H1 (cell line): ENCODE measurements at regions not wholly inside any gene's neighbourhood (a gene's known extent, or its start where the extent isn't known, plus 50 kb on each side); places are given as distances from the start of the nearest gene placed in this dataset.

Source experiments
- ASH2L ChIP-seq: fragments of 200-600, 300-600 bp; sonication (generic); IDR thresholded peaks from one replicate; pipeline ENCODE4 v1.7.1; 2017; ENCODE audit warnings: low read length
- ATF2 ChIP-seq: IDR thresholded peaks from 2 replicates; pipeline ENCODE4 v1.6.1; 2012; ENCODE audit warnings: low read length, inconsistent platforms
- CHD7 ChIP-seq: fragments of 300-600 bp; sonication (generic); IDR thresholded peaks from 2 replicates; pipeline ENCODE4 v1.7.1; 2012; ENCODE audit warnings: low read length, moderate library complexity, mild to moderate bottlenecking, inconsistent platforms; ENCODE audit not compliant: insufficient replicate concordance
- CTBP2 ChIP-seq: IDR thresholded peaks from 2 replicates; pipeline ENCODE4 v1.7.0; 2011; ENCODE audit warnings: borderline replicate concordance, mild to moderate bottlenecking, moderate library complexity, mixed read lengths, low read length; ENCODE audit not compliant: insufficient read depth, insufficient read length
- FOSL1 ChIP-seq: IDR thresholded peaks from 2 replicates; pipeline ENCODE4 v1.6.1; 2011; ENCODE audit warnings: mild to moderate bottlenecking, low read depth, low read length, moderate library complexity; ENCODE audit not compliant: insufficient read depth
- MAX ChIP-seq: IDR thresholded peaks from 2 replicates; pipeline ENCODE4 v1.6.1; 2012; ENCODE audit warnings: inconsistent platforms
- RFX5 ChIP-seq: IDR thresholded peaks from 2 replicates; pipeline ENCODE4 v1.6.1; 2011; ENCODE audit warnings: low read depth, low read length, improper control_type of control experiment, borderline replicate concordance
- SP1 ChIP-seq: IDR thresholded peaks from 2 replicates; pipeline ENCODE4 v1.6.1; 2011; ENCODE audit warnings: low read depth, low read length
- SP2 ChIP-seq: IDR thresholded peaks from 2 replicates; pipeline ENCODE4 v1.6.1; 2012; ENCODE audit warnings: mild to moderate bottlenecking, low read length, inconsistent platforms
- SP4 ChIP-seq: IDR thresholded peaks from 2 replicates; pipeline ENCODE4 v1.6.1; 2012; ENCODE audit warnings: low read length, inconsistent platforms

GRCh38 chr11:8749202-8749601 lies 66.6 kb downstream of the RPL27A start (continued):
- TF ChIP-seq CHD7 = no peak
- TF ChIP-seq SP4 = no peak
- no peak for TF ChIP-seq RFX5
- TF ChIP-seq ASH2L = no peak
- TF ChIP-seq FOSL1 = no peak
- no peak for TF ChIP-seq SP2
- TF ChIP-seq MAX = no peak
- no peak for TF ChIP-seq ATF2
- no peak for TF ChIP-seq CTBP2
- TF ChIP-seq SP1 = no peak
